GM20431 (cell line): ENCODE measurements at regions not wholly inside any gene's neighbourhood (a gene's known extent, or its start where the extent isn't known, plus 50 kb on each side); places are given as distances from the start of the nearest gene placed in this dataset.

Source experiments
- in situ Hi-C: fragments of 300-500 bp; cut with MseI, MboI; formaldehyde crosslinking; loops from one replicate; pipeline ENCODE4 v1.15.0; 2020; ENCODE audit warnings: low sequenced_read_pairs; ENCODE audit not compliant: unreplicated experiment

- in situ Hi-C loops = no loop called here
These were observed 336.3 kb upstream of the KIF2A start for GRCh38 chr5:61969755-61970154.

DNA sequence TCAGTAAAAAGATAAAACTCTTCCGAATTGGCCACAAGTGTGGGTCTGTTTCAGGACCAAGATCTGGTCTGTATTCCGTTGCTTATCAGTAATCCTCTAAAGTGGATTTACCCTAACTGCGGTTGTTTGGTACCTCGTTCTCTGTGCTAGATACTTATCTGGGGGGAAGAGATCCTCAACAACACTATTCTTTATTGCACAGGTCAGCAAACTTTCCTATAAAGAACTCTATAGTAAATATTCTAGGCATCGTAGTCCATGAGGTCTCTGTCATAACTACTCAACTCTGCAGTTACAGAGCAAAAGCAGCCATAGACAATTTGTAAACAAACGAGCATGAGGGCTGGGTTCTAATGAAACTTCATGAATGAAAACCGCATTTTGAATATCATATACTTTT is 335.8 kb upstream of the KIF2A start:
- in situ Hi-C loops = no loop called here

- in situ Hi-C loops = no loop called here
These were observed 331.3 kb upstream of the KIF2A start for GRCh38 chr5:61974680-61975079.

- in situ Hi-C loops = no loop called here
These were observed 324.1 kb upstream of the KIF2A start for GRCh38 chr5:61981886-61982285.

DNA sequence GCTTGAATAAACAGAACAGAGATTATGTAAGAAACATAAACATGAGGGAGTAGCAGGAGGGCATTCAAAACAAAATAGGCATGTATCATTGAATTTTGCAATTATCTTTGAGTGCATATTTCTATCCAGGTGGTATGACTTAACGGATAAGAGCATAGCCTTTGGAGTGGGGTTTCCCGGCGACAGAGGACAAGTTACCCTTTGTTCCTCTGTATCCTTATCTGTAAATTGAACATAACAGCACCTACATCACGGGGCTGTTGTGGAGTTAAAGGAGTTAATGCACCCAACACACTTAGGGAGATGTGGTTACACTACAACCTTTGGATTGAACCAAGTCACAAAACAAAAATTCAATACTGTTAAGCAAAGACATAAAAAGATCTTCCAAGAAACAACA is 314.6 kb upstream of the KIF2A start:
- in situ Hi-C loops = no loop called here

GRCh38 chr5:61991866-61992265 is 314.1 kb upstream of the KIF2A start:
- in situ Hi-C loops = no loop called here

- in situ Hi-C loops = no loop called here
These were observed 312.6 kb upstream of the KIF2A start for GRCh38 chr5:61993295-61993927.

- in situ Hi-C loops = no loop called here
These were observed 311.8 kb upstream of the KIF2A start for GRCh38 chr5:61994171-61994570.

DNA sequence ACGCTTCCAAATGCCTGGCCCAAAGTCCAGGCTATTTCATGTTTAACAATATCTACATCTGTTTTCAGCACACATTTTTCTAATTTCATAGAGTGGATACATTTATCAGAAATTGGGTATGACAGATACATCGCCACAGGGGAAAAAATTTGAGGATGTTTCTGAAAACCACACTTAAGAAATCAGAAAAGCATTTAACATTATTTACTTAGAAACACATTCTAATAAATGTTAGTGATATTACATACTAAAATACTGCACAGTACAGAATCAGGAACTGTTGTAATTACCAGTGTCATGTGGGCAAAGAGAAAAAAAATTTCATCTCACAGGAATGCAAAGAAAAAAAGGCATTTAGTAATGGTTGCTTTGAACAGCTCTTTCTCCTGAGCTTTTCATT is 310.5 kb upstream of the KIF2A start:
- in situ Hi-C loops = no loop called here

DNA sequence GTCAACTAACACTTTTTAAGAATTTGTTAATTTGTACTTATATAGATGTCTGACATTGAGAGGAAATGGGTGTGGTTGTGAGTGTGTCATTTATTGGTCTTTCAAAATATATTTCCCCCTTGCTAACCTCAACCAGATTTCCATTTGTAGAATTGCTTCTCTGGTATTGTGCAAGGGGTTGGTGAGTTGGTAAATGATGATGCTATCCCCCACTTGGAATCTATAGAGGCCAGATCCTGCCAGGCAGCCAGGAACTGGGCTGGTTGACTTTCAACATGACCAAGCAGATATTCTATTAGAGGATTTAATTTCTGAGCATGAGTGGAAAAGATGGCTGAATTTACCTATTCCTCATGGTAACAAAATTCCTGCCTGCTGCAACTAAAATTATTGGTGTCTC is 306.6 kb upstream of the KIF2A start:
- in situ Hi-C loops = no loop called here

- in situ Hi-C loops = no loop called here
These were observed 305.4 kb upstream of the KIF2A start for GRCh38 chr5:62000646-62001045.

GRCh38 chr5:62001640-62002039 is 304.4 kb upstream of the KIF2A start:
- in situ Hi-C loops = no loop called here

GRCh38 chr5:62002436-62002835 is 303.6 kb upstream of the KIF2A start:
- in situ Hi-C loops = no loop called here

DNA sequence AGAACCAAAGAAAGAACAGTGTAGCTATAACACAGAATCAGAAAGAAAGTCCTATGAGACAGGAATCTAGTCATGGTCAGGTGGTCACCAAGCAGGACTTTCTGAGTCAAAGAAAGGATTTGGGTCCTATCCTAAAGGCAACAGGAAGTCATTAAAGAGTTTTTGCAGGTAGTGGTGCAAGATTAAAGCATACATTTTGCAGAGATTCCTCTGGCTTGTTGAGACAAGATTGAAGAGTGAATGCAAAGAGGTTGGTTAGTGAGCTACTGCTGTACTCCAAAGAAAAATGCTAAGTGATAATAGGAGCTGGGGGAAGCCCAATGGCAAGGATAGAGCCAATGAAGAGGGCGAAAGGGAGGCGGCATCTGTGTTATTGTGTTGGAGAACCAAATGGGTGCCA is 300.5 kb upstream of the KIF2A start:
- in situ Hi-C loops = no loop called here

- in situ Hi-C loops = no loop called here
These were observed 298.5 kb upstream of the KIF2A start for GRCh38 chr5:62007457-62007856.

- in situ Hi-C loops = no loop called here
These were observed 294.8 kb upstream of the KIF2A start for GRCh38 chr5:62011089-62011664.

GRCh38 chr5:62017092-62017491 is 288.9 kb upstream of the KIF2A start:
- in situ Hi-C loops = no loop called here

- in situ Hi-C loops = no loop called here
These were observed 276.7 kb upstream of the KIF2A start for GRCh38 chr5:62029303-62029702.

DNA sequence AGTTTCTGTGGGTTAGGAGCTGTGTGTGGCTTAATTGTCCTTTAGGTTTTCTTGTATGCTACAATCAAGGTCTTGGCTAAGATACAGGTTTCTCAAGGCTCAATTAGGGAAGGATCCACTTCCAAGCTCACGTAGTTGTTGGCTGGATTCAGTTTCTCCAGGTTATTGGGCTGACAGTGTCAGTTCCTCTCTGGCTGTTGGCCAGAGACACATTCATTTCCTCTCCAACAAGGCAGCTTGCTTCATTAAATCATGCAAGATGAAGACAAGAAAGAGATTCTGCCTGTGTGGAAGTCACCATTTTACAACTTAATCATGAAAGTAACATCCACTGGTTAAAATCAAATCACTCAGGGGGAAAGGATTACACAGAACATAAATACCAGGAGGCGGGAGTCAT is 275.7 kb upstream of the KIF2A start:
- in situ Hi-C loops = no loop called here

DNA sequence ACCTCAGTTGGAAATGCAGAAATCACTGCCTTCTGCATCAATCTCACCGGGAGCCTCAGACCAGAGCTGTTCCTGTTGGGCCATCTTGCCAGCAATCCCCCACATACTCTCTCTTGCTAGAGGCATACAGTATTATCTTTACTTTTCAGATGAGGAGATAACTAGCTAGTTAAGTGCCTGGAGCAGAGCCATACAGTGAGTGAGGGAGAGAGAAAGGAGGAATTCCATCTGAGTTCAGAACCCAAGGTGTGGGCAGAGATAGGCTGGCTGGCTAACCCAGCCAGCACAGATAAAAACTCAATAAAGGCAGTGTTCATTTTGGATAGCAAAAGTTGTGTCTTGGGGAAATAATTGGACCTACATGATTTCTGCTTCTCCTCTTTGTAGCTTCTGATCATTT is 268.0 kb upstream of the KIF2A start:
- in situ Hi-C loops = no loop called here

GRCh38 chr5:62041156-62041756 is 264.8 kb upstream of the KIF2A start:
- in situ Hi-C loops = no loop called here

GRCh38 chr5:62042007-62042406 is 264.0 kb upstream of the KIF2A start:
- in situ Hi-C loops = no loop called here
